NCI-H69 (cell line): ENCODE measurements at regions not wholly inside any gene's neighbourhood (a gene's known extent, or its start where the extent isn't known, plus 50 kb on each side); places are given as distances from the start of the nearest gene placed in this dataset.
A peak's percentile ranks its signal among the peaks of the same experiment; 100 is the strongest.
"Not testable (repeated sequence)": the region's sequence is repeated elsewhere in the genome, so short reads cannot be mapped to it uniquely, and the experiment has no call there.

Experiments
- DNase-seq: peaks from one replicate; lab custom pipeline; 2025; lab: John Stamatoyannopoulos, UW

DNA sequence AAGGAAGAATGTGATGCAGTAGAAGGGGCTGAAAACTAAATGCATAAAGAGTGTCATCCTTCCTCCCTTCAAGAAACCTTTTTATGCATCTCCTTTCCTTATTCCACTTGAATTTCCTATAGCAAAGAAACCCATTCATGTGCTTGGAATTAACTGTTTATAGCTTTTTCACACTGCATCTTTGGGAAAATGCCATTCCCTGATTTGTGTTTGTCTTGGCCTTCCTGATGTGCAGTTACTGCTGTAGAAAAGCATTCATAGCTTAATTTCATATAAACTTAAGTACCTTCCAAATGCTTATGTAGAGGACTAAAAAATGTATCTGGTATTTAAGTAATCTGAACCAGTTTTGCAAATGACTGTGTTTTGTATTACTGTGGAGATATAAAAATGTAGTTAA is 61.8 kb downstream of the SDR9C7 start:
- no peak for DNase-seq

- no peak for DNase-seq
Measured at GRCh38 chr12:56867216-56867615, 67.0 kb downstream of the SDR9C7 start.

- no peak for DNase-seq
Measured at GRCh38 chr12:56866493-56866892, 67.7 kb downstream of the SDR9C7 start.

DNA sequence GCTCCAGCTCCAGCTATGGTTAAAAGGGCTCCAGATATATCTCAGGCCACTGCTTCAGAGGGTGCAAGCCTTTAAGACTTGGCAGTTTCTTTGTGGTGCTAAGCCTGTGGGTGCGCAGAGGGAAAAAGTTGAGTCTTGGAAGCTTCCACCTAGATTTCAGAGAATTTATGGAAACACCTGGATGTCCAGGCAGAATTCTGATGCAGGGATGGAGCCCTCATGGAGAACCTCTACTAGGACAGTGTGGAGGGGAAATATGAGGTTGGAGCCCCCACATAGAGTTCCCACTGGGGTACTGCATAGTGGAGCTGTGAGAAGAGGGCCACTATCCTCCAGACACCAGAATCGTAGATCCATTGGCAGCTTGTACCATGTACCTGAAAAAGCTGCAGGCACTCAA is 69.9 kb downstream of the SDR9C7 start:
- DNase-seq = peak; percentile 3

- DNase-seq = no peak
Measured at GRCh38 chr12:56863789-56864188, 70.4 kb downstream of the SDR9C7 start.

DNA sequence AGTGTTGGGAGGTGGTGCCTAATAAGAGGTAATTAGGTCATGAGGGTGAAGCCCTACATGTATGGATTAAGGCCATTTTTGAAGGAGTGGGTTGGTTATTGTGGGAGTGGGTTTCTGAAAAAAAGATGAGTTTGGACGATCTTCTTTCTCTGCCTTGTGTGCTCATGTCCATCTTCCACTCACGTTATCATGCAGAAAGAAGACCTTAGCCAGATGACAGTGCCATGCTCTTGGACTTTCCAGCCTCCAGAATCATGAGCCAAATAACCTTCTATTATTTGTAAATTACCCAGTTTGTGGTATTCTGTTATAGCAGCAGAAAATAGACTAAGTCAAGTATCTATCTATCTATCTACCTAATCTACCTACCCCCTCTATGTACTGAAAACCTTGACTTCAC is 71.9 kb downstream of the SDR9C7 start:
- no peak for DNase-seq

- not testable (repeated sequence) for DNase-seq
Measured at GRCh38 chr12:56853392-56853978, 80.7 kb downstream of the SDR9C7 start.

GRCh38 chr12:56851462-56851861 is 82.7 kb downstream of the SDR9C7 start:
- no peak for DNase-seq

DNA sequence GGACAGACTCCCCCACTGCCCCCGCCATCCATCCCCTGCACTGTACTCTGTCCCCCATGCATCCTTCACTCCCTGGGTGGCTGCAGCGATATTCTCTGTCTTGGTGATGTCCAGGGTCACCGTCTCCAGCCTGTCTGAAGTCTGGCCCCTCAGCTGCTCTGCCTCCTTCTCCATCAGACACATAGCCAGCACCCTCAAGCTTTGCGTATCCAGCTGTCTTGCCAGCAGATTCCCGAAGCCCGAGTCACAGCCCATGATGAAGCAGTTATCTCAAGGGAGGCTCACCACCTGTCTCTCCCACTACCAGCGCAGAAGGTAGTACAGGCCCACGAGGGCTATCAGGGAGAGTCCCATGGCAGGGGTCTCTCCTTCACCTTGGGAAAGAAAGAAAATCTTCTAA is 77.8 kb downstream of the HSD17B6 start:
- DNase-seq = no peak

GRCh38 chr12:56839915-56840325 is 76.8 kb downstream of the HSD17B6 start:
- DNase-seq = peak; percentile 30

- DNase-seq = no peak
Measured at GRCh38 chr12:56839489-56839848, 76.3 kb downstream of the HSD17B6 start.

DNA sequence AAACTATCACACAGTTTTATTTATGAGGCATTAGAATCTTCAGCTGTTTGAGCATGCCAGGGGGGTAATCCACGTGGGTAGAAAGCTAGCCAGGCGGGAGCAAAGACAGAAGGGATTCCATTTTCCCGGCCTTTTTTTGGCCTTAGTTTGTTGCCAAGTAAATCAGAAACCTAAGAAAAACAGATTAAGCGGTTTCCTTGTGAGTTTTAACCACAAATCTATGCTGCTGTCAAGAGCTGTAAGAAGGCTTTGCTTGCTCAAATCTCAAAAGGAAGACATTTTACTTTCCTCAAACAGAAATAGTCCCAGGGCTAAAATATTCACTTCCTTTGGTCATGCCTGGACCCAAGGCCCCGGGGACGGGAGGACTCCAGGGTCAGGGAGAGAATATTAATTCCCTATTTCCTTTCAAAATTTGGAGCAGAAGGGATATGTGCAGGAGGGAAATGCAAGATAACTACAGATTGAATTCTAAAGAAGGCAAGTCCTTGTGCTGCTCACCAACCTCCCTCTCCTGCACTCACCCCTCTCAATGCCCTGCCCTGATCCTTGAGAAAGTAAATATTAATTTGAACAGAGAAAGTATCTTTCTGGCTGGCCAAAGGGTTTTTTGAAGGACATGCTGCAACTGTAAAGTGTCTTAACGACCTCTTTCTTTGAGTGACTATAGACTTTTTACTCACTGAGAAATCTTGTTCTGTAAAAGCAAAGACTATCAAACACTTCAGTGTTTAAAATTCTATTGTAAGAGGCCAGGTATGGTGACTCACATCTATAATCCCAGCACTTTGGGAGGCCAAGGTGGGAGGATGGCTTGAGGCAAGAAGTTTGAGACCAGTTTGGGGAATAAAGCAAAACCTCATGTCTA is 75.7 kb downstream of the HSD17B6 start:
- DNase-seq = no peak
